IPS-NIHi11 (cell line): ENCODE measurements at regions not wholly inside any gene's neighbourhood (a gene's known extent, or its start where the extent isn't known, plus 50 kb on each side); places are given as distances from the start of the nearest gene placed in this dataset.

Experiments used
- DNase-seq: peaks from one replicate; pipeline ENCODE4 v3.0.0; 2012; ENCODE audit warnings: mixed read lengths, low spot score

- DNase-seq = peak; percentile 17
Measured at GRCh38 chr2:164302786-164303185, 318.5 kb downstream of the GRB14 start.

GRCh38 chr2:164288235-164288634 lies 333.0 kb downstream of the GRB14 start:
- no peak for DNase-seq

DNA sequence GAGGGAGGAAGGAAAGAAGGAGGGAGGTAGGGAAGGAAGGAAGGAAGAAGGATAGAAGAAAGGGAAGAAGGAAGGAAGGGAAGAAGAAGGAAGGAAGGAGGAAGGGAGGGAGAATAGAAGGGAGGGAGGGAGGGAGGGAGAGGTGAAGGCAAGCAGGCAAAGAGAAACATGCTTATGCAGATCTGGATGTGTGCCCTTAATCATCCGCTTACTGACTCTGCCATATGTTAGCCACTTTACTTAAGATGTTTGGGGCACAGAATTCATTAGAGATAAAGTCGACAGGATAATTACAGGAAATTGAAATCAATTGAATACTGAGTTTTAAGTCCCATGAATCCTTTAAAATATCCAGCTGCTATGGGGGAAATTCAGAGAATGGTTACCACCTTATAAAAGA lies 334.2 kb downstream of the GRB14 start:
- no peak for DNase-seq

GRCh38 chr2:164285576-164285975 lies 335.7 kb downstream of the GRB14 start:
- no peak for DNase-seq

GRCh38 chr2:164281896-164282295 lies 339.4 kb downstream of the GRB14 start:
- no peak for DNase-seq

DNA sequence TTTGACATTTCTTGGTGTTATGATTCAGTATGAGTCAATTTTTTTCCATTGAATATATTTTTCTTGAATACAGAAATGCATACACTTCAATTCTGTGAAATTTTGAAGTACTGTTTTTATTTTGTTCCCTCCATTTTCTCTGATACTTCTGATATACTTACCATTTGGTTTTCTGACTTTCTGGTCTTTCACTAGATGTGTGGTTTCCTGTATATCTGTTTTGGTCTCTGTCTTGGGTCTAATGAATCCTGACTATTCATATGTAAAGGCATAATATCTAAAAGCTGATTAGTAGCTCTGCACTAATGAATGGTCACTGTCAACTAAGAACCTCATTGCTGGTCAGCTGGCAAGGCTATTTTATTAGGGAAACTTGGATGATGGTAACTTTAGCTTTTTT lies 345.6 kb downstream of the GRB14 start:
- DNase-seq = no peak

- DNase-seq = no peak
Measured at GRCh38 chr2:164260506-164260905, 360.8 kb downstream of the GRB14 start.

GRCh38 chr2:164257742-164258141 lies 363.5 kb downstream of the GRB14 start:
- no peak for DNase-seq

DNA sequence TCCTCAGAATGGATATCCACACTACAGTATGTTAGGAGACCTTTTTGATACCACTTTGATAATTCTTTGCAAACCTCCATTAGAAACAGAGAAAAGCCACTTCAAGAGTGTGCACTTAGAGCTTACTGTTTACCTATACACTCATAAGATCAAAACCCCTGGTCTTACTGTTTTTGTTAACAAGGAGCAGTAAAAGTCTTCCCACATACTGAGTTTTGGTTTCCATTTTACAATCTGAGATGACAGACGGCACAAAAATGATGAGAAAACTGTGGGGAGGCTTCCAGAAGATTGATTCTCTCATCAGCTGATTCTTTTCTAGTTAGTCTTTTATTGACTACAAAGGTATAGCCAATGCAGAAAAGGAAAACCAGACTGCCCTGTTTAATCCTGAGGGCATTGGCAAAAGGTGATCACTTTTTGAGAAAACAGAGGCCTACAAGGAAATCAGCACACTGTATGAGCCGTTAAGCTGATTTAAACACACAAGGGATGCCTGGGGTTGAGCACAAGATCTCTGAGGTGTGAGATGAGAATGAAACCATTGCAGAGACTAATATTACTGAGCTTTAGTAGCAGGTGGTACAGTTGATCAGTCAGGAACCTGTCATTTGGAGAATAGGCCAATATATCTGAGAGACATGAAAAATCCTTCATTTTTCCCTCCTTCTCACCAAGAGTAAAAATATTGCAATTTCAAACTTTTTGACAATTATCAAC lies 368.6 kb downstream of the GRB14 start:
- DNase-seq = no peak

GRCh38 chr2:164243315-164243714 lies 378.0 kb downstream of the GRB14 start:
- no peak for DNase-seq

GRCh38 chr2:164242409-164242808 lies 378.9 kb downstream of the GRB14 start:
- no peak for DNase-seq

GRCh38 chr2:164234074-164234473 lies 387.2 kb downstream of the GRB14 start:
- no peak for DNase-seq

- no peak for DNase-seq
Measured at GRCh38 chr2:164224007-164224406, 397.3 kb downstream of the GRB14 start.

DNA sequence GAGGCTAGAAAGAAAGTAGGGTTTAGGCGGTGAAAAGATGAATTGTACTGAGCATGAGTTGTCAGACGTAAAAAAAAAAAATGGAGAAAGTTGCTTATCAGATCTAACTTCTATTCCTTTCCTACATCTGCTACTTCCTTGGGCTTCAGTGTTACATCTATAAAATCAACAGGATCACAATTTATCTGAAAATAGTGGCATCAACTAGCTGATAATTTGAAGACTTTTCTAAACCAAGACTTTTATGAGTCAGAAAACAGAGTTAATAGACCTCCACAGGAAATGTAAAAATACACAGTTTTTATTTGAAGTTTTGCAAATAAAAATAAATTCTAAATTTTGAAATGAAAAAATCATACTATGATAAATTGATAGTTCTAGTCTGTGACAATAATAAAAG lies 399.8 kb downstream of the GRB14 start:
- no peak for DNase-seq

GRCh38 chr2:164220265-164220664 lies 401.0 kb downstream of the GRB14 start:
- DNase-seq = no peak

- no peak for DNase-seq
Measured at GRCh38 chr2:164213916-164214315, 407.4 kb downstream of the GRB14 start.

- no peak for DNase-seq
Measured at GRCh38 chr2:164205347-164205746, 415.9 kb downstream of the GRB14 start.

DNA sequence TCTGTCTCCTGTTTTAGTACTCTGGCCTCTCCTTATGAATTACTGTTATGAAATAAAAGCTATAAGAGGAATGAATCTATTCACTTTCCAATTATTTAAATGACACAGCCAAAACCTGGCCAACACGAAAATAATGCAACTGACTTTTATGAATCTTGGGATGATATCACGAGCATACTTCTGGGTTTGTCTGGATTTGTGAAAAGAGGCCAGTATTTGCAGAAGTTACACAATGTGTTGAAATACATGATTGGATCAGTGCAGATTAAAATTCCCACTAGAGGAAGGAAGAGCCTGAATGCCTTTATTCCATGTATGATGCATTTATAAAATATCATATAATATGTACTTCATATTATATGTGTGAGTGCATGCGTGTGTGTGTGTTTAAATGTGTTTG lies 418.2 kb downstream of the GRB14 start:
- DNase-seq = no peak

- DNase-seq = no peak
Measured at GRCh38 chr2:164198256-164198655, 423.0 kb downstream of the GRB14 start.

GRCh38 chr2:164190700-164191099 lies 430.6 kb downstream of the GRB14 start:
- no peak for DNase-seq

DNA sequence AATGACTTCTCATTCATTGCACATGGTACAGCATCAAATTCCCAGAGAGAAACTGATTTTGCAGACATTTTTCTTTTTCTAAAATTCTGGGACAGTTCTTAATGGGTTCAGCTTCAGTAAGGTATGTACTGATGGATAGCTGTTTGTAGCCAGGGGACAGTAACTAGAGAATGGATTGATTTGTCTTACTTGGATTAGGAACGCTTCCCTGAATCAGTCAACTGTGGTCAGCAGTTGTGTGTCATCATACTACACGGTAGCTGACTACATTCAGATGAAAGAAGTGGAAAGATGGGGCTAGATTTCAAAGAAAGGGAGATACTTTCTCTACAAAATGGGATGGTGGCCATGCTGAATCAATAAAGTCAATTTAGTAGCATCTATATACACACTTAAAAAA lies 431.4 kb downstream of the GRB14 start:
- no peak for DNase-seq

DNA sequence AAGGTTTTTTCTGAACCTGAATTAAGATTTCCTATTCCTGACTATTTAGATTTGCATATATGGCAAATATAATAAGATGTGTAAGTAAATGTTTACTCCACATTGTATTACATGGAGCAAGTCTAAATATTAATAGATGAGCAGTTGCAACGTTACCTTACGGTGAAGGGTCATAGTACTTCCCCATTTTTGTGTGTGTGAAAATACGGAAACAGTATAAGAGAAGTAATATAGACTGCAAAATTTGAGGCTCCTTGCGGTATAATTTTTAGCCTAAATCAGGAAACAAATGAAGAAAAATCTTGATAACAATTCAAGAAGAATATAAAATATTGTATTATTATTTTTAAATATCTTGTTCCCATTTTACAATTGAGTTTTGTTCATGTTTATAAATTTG lies 434.2 kb downstream of the GRB14 start:
- DNase-seq = no peak

GRCh38 chr2:164186591-164186990 lies 434.7 kb downstream of the GRB14 start:
- no peak for DNase-seq

DNA sequence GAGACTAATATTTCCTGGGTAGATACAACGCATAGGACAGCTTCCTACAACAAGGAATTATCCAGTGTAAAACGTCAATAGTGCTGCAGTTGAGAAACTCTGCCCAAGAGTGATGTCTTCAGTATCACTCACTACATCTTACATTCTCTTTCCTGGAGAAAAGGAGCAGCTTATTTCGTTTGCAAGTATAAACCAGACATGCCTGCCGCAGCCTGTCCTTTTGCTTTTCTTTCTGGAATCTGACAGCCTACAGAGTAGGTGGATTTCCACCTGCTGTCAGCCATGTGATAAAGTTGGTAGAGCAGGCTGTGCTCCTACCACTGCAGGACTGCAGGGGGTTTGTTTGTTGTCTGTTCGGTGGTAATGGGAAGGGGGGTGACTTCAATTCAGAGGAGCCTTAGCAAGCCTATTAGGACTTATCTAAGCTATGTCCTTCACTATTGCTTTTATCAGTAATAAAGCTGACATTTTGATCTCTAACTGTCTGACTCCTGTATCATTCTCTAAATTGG lies 439.1 kb downstream of the GRB14 start:
- peak; percentile 14 for DNase-seq
